ENCODE measurements at regions not wholly inside any gene's neighbourhood (a gene's known extent, or its start where the extent isn't known, plus 50 kb on each side); places are given as distances from the start of the nearest gene placed in this dataset.

DNA sequence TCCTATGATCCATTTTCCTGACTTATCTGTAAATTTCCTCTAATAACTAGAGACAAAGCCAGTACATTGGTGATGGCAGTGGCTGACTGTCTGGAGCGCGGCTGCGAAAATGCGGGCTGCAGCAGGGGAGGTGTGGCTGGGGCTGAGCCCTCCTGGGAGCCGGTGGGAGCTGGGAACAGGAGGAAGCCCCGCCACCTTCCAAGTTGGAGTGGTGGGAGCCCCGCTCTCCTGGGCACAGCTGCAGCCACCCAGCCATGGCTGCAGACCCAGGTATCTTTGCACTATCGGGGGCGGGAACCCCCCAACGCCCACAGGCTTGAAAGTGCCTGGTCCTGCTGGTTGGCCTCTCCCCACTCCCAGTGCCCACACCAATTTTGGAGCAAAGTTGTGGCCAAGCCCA lies 633.0 kb upstream of the TMEFF2 start:
- CTCF ChIA-PET (ENCODE audit: partially characterized antibody) = no interaction called here

More for the DNA sequence above, 633.0 kb upstream of the TMEFF2 start:
- Histone ChIP-seq H3K79me2 (ENCODE audit: control insufficient read depth in 1 of 2, insufficient read depth in 2 of 2, low read length in 2 of 2) (no peaks in the 10 kb centered on the region), H3K36me3 (ENCODE audit: control insufficient read depth in 2 of 4, insufficient read depth in 4 of 4, low read length in 3 of 4) (no peaks in the 10 kb centered on the region), H3K4me3 (ENCODE audit: extremely low read depth in 1 of 4, insufficient read depth in 2 of 4, low read depth in 3 of 4, low read length in 4 of 4) (no peak overlapping the region), H3K23me2 (ENCODE audit: low read depth, low read length) (no peaks in the 10 kb centered on the region), H4K8ac (ENCODE audit: extremely low read depth, insufficient read depth, low read length) (no peak overlapping the region), H2BK5ac (ENCODE audit: low read depth, low read length) (no peak overlapping the region), H2BK120ac (replicated peaks; ENCODE audit: low read depth, low read length) (no peak overlapping the region), H3K4me1 (replicated peaks in 1 of 4; ENCODE audit: control insufficient read depth in 3 of 4, insufficient read depth in 4 of 4, low read length in 3 of 4) (no peaks in the 10 kb centered on the region), H3K23ac (ENCODE audit: insufficient read length) (no peak overlapping the region), H3K4me2 (ENCODE audit: insufficient read depth in 1 of 2, low read depth in 2 of 2, low read length in 2 of 2) (no peak overlapping the region), H3K4ac (replicated peaks; ENCODE audit: insufficient read length, low read depth, low read length) (no peak overlapping the region), H4K91ac (replicated peaks; ENCODE audit: insufficient read length, low read length) (no peak overlapping the region), H2AFZ (ENCODE audit: low read length) (no peak overlapping the region), H4K5ac (ENCODE audit: insufficient read length, low read depth, low read length) (no peak overlapping the region), H3K27me3 (replicated peaks in 1 of 4; ENCODE audit: control insufficient read depth in 3 of 4, extremely low read depth in 1 of 4, insufficient read depth in 3 of 4, low read length in 3 of 4) (no peaks in the 10 kb centered on the region), H3K9ac (replicated peaks in 1 of 4; ENCODE audit: extremely low read depth in 1 of 4, low read depth in 3 of 4, low read length in 3 of 4) (no peak overlapping the region), H3K18ac (ENCODE audit: extremely low read depth, low read length) (no peak overlapping the region), H3K56ac (replicated peaks; ENCODE audit: insufficient read length, low read depth, low read length) (no peak overlapping the region), H3K27ac (ENCODE audit: low read depth, low read length) (no peak overlapping the region), H3K79me1 (ENCODE audit: low read depth, low read length) (no peaks in the 10 kb centered on the region), H2BK12ac (ENCODE audit: low read depth, low read length) (no peak overlapping the region), H2BK20ac (ENCODE audit: low read length) (no peak overlapping the region), H4K20me1 (replicated peaks in 1 of 2; ENCODE audit: control insufficient read depth in 1 of 2, insufficient read depth in 2 of 2, low read length in 2 of 2) (no peaks in the 10 kb centered on the region), H2BK15ac (ENCODE audit: low read length) (no peak overlapping the region), H2AK5ac (ENCODE audit: low read depth, low read length) (no peak overlapping the region), H3K14ac (ENCODE audit: insufficient read length) (no peak overlapping the region), H3K9me3 (ENCODE audit: insufficient read depth in 2 of 2, low read depth in 1 of 2, low read length in 1 of 2) (no peaks in the 10 kb centered on the region; a peak in 1 of 4 replicates)
- FAIRE-seq (no peak), DNase-seq (ENCODE audit: low read depth in 1 of 2, low spot score in 2 of 2) (no peak)
- POLR2A ChIA-PET (ENCODE audit: partially characterized antibody) = no interaction called here
- peak; percentile 62 for TF ChIP-seq TBP (IDR thresholded peaks at IDR 0.05; ENCODE audit: low read depth, low read length)
- no peak for TF ChIP-seq SIX5 (IDR thresholded peaks at IDR 0.05; ENCODE audit: low read depth, low read length)
- 100% methylated on average over 5 of the region's 10 CpGs; no CpG with 5 or more reads in 1 of the 2 experiments for WGBS, 2 experiments (ENCODE audit: extremely low coverage in 1 of 2, insufficient coverage in 1 of 2, insufficient read length in 1 of 2, insufficient replicate concordance in 2 of 2, low coverage in 1 of 2, low lambda C conversion rate in 2 of 2, missing lambda C conversion rate in 1 of 2)
